ENCODE measurements at regions not wholly inside any gene's neighbourhood (a gene's known extent, or its start where the extent isn't known, plus 50 kb on each side); places are given as distances from the start of the nearest gene placed in this dataset.

DNA sequence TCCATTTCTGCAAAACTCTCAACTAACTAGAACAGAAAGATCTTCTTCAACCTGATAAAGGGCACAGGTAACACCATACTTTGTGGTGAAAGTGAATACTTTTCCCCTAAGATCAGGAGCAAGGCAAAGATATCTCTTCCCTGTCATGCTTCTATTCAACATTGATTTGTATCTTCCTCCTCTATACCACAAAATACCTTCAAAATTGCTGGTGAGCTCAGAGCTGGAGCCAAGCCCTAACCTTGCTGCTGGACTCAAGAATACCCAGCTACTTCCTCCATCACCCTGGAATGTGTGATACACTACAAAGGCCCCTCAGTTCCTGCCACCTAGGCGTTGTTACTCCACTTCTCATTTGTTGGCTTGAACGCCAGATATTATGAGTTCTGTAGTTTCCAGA lies 499.0 kb downstream of the ACTL7B start:
- no peaks in the 10 kb centered on the region for H3F3A ChIP-seq (ENCODE audit: low read depth)
- no peak overlapping the region for H3K4me2 ChIP-seq (ENCODE audit: low read depth, low read length, poor library complexity, severe bottlenecking)
- no peaks in the 10 kb centered on the region for H3K36me3 ChIP-seq (ENCODE audit: insufficient read depth, low read length)
- H4K20me1 ChIP-seq (ENCODE audit: insufficient read depth, low read length, poor library complexity, severe bottlenecking) = no peaks in the 10 kb centered on the region
- H3K4me3 ChIP-seq (ENCODE audit: low read length, poor library complexity, severe bottlenecking) = no peak overlapping the region
- H3K27me3 ChIP-seq (ENCODE audit: insufficient read depth, low read length, poor library complexity, severe bottlenecking) = no peaks in the 10 kb centered on the region
- no peaks in the 10 kb centered on the region for H3K9me2 ChIP-seq (replicated peaks; ENCODE audit: low read depth, low read length)
- TF ChIP-seq, protein P1, sequence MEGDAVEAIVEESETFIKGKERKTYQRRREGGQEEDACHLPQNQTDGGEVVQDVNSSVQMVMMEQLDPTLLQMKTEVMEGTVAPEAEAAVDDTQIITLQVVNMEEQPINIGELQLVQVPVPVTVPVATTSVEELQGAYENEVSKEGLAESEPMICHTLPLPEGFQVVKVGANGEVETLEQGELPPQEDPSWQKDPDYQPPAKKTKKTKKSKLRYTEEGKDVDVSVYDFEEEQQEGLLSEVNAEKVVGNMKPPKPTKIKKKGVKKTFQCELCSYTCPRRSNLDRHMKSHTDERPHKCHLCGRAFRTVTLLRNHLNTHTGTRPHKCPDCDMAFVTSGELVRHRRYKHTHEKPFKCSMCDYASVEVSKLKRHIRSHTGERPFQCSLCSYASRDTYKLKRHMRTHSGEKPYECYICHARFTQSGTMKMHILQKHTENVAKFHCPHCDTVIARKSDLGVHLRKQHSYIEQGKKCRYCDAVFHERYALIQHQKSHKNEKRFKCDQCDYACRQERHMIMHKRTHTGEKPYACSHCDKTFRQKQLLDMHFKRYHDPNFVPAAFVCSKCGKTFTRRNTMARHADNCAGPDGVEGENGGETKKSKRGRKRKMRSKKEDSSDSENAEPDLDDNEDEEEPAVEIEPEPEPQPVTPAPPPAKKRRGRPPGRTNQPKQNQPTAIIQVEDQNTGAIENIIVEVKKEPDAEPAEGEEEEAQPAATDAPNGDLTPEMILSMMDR (conservative IDR thresholded peaks at IDR 0.05; ENCODE audit: low read length) = no peak
- TF ChIP-seq EZH2phosphoT487 (IDR thresholded peaks at IDR 0.05; ENCODE audit: borderline replicate concordance) = no peak
- no peaks in the 10 kb centered on the region for H3K79me2 ChIP-seq (ENCODE audit: insufficient read depth, low read length)
- no peak overlapping the region for H3K9ac ChIP-seq (ENCODE audit: low read depth, low read length, poor library complexity, severe bottlenecking)
- H3K9me3 ChIP-seq (ENCODE audit: insufficient read depth, low read depth, low read length) = no peaks in the 10 kb centered on the region
- no peaks in the 10 kb centered on the region for H3K4me1 ChIP-seq (ENCODE audit: insufficient read depth, low read length, poor library complexity, severe bottlenecking)
- no peak overlapping the region for H2AFZ ChIP-seq (ENCODE audit: low read length)

DNA sequence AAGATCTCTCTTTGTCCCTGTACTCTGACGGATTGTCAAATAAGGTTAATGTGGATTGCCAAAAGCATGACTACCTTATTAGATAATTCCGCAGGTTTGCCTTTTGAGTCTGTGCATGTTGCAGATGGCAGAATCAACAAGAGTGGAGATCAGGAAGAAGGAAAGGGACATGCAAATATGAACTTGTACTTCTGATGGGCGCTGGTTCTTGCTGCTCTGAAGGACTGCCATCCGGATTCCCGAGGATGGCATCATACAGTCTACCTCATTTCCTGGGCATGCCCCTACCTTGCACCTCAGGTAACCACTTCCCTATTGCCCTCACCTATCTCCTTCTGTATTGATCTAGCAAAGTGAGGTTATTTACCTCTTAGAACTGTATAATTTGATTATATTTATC lies 504.2 kb downstream of the ACTL7B start:
- H4K20me1 ChIP-seq (ENCODE audit: insufficient read depth, low read length, poor library complexity, severe bottlenecking) = no peaks in the 10 kb centered on the region
- no peak overlapping the region for H3K9ac ChIP-seq (ENCODE audit: low read depth, low read length, poor library complexity, severe bottlenecking)
- H3K27me3 ChIP-seq (ENCODE audit: insufficient read depth, low read length, poor library complexity, severe bottlenecking) = no peaks in the 10 kb centered on the region
- H3K4me1 ChIP-seq (ENCODE audit: insufficient read depth, low read length, poor library complexity, severe bottlenecking) = no peaks in the 10 kb centered on the region
- H3K4me3 ChIP-seq (ENCODE audit: low read length, poor library complexity, severe bottlenecking) = no peak overlapping the region
- TF ChIP-seq, protein P1 (conservative IDR thresholded peaks at IDR 0.05; ENCODE audit: low read length) = no peak
- TF ChIP-seq EZH2phosphoT487 (IDR thresholded peaks at IDR 0.05; ENCODE audit: borderline replicate concordance) = no peak
- no peak overlapping the region for H3K4me2 ChIP-seq (ENCODE audit: low read depth, low read length, poor library complexity, severe bottlenecking)
- no peaks in the 10 kb centered on the region for H3K79me2 ChIP-seq (ENCODE audit: insufficient read depth, low read length)
- H3K9me3 ChIP-seq (ENCODE audit: insufficient read depth, low read depth, low read length) = peaks cover 7% of the 10 kb centered on the region; the same call in 1 of the 2 replicates
- H2AFZ ChIP-seq (ENCODE audit: low read length) = no peak overlapping the region
- H3K36me3 ChIP-seq (ENCODE audit: insufficient read depth, low read length) = no peaks in the 10 kb centered on the region
- H3F3A ChIP-seq (ENCODE audit: low read depth) = no peaks in the 10 kb centered on the region
- no peaks in the 10 kb centered on the region for H3K9me2 ChIP-seq (replicated peaks; ENCODE audit: low read depth, low read length)

- Histone ChIP-seq H4K20me1 (ENCODE audit: insufficient read depth, low read length, poor library complexity, severe bottlenecking) (no peaks in the 10 kb centered on the region), H3K4me1 (ENCODE audit: insufficient read depth, low read length, poor library complexity, severe bottlenecking) (no peaks in the 10 kb centered on the region), H3K79me2 (ENCODE audit: insufficient read depth, low read length) (no peaks in the 10 kb centered on the region), H3F3A (ENCODE audit: low read depth) (no peaks in the 10 kb centered on the region), H3K9me3 (ENCODE audit: insufficient read depth, low read depth, low read length) (peaks cover 7% of the 10 kb centered on the region; the same call in 1 of the 2 replicates), H3K36me3 (ENCODE audit: insufficient read depth, low read length) (no peaks in the 10 kb centered on the region), H2AFZ (ENCODE audit: low read length) (no peak overlapping the region), H3K27me3 (ENCODE audit: insufficient read depth, low read length, poor library complexity, severe bottlenecking) (no peaks in the 10 kb centered on the region), H3K4me2 (ENCODE audit: low read depth, low read length, poor library complexity, severe bottlenecking) (no peak overlapping the region), H3K9ac (ENCODE audit: low read depth, low read length, poor library complexity, severe bottlenecking) (no peak overlapping the region), H3K4me3 (ENCODE audit: low read length, poor library complexity, severe bottlenecking) (no peak overlapping the region), H3K9me2 (replicated peaks; ENCODE audit: low read depth, low read length) (no peaks in the 10 kb centered on the region)
- TF ChIP-seq, protein P1 (conservative IDR thresholded peaks at IDR 0.05; ENCODE audit: low read length) = no peak
- TF ChIP-seq EZH2phosphoT487 (IDR thresholded peaks at IDR 0.05; ENCODE audit: borderline replicate concordance) = no peak
Measured at GRCh38 chr9:108347463-108348188, 508.2 kb downstream of the ACTL7B start.

Measured in Loucy (cell line).